GM13976 (cell line): ENCODE measurements at regions not wholly inside any gene's neighbourhood (a gene's known extent, or its start where the extent isn't known, plus 50 kb on each side); places are given as distances from the start of the nearest gene placed in this dataset.

ENCODE experiments used
- DNase-seq: peaks from one replicate; pipeline ENCODE4 v3.0.0; 2012; ENCODE audit warnings: low spot score
- in situ Hi-C: fragments of 300-500 bp; cut with MboI; formaldehyde crosslinking; loops from one replicate; pipeline ENCODE4 v1.12.0; 2022; ENCODE audit warnings: low sequenced_read_pairs, mixed read lengths, inconsistent platforms; ENCODE audit not compliant: unreplicated experiment
- TF ChIP-seq, protein P1 (sequence below): IDR thresholded peaks from 2 replicates; pipeline ENCODE4 v1.5.1; 2012; ENCODE audit warnings: borderline replicate concordance, mild to moderate bottlenecking; ENCODE audit not compliant: insufficient read depth; ENCODE audit errors: extremely low read depth, missing control alignments, control extremely low read depth

DNA sequence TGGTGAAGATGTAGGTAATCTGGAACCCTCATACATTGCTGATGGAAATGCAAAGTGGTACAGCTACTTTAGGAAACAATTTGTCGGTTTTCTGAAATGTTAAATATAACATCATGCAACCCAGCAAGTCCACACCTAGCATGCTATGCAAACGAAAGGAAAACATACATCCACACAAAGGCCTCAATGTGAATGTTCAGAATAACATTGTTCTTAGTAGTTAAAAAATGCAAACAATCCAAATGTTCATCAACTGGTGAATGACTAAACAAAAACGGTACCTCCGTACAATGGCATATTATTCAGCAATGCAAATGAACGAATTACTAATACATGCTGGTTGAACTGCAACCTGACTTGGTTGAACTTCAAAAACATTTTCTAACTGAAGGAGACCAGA lies 423.3 kb upstream of the THRB start:
- in situ Hi-C loops = no loop called here
- no peak for DNase-seq
- TF ChIP-seq, protein P1, sequence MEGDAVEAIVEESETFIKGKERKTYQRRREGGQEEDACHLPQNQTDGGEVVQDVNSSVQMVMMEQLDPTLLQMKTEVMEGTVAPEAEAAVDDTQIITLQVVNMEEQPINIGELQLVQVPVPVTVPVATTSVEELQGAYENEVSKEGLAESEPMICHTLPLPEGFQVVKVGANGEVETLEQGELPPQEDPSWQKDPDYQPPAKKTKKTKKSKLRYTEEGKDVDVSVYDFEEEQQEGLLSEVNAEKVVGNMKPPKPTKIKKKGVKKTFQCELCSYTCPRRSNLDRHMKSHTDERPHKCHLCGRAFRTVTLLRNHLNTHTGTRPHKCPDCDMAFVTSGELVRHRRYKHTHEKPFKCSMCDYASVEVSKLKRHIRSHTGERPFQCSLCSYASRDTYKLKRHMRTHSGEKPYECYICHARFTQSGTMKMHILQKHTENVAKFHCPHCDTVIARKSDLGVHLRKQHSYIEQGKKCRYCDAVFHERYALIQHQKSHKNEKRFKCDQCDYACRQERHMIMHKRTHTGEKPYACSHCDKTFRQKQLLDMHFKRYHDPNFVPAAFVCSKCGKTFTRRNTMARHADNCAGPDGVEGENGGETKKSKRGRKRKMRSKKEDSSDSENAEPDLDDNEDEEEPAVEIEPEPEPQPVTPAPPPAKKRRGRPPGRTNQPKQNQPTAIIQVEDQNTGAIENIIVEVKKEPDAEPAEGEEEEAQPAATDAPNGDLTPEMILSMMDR = no peak

DNA sequence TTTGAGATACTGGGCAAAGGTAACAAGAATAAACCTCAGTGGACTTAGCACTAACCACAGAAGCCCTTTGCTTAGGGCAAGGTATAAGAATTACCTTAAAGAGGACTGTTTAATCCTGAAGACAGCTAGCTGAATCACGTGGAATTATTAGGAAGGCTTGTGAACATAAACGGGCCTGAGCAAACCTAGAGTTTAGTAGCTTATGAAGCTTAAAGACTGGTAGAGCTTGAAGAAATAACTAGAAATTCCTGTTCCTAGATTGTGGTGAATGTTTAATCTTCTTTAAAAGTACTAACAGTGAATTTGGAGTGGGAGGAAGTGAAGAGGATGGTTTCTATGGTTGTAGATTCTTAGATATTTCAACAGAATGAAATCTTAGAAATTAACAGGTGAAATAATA lies 428.9 kb upstream of the THRB start:
- in situ Hi-C loops = no loop called here
- TF ChIP-seq, protein P1 = no peak
- no peak for DNase-seq

DNA sequence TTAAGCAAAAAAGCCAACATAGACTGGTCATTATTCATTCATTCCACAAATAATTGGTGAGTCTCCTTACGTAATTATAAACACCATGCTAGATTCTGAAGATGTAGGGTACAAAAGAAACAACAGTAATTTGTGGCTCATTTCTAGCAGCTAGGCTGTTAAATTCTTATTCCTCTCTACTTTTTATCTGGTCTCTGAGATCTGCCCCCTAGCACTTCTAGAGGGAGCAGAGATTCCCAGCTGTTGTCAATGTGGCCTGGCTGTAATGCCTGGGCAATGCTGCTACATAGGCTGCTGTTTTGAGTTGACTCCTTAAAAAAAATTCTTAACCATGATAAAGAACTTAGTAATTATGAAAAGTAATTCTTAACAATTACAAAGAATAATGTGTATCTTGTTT lies 434.9 kb upstream of the THRB start:
- TF ChIP-seq, protein P1 = no peak
- no peak for DNase-seq
- in situ Hi-C loops = no loop called here

DNA sequence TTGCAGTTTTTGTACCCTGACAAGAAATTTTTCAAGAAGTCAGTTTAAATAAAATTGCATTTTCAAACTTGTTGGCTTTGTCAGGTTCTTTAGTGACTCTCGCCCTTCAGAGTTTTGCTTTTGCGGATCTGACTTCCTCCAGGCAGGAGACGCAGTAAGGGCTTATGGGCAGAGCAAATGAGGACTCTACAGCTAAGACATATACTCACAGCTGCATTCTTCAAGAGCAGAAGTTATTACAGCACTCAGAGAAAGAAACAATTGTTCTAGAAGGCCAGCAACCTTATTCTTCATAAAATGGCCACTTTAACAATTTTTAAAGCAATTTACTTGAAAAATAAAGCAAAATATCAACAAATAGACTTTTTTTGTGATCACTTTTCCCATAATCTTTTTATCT lies 438.8 kb upstream of the THRB start:
- in situ Hi-C loops = no loop called here
- no peak for DNase-seq
- TF ChIP-seq, protein P1 = no peak

DNA sequence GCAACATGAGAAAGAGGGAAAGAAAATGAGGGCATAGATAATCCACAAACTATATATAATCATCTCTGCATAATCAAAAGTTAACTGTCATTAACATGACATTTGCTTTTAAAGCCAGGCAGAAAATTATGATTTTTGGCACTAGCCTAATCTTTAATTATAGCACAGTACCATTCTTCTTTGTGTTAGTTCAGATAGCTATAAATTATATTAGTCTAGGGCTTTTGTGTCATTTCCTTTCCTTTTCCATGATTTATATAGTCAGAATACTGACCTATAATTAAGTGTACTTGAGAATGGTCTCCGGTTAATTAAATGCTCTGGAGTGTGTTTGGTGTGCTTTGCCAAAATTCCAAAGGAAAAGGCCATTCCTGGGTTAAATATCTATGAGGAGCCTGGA lies 441.9 kb upstream of the THRB start:
- in situ Hi-C loops = no loop called here
- no peak for DNase-seq
- TF ChIP-seq, protein P1 = no peak

DNA sequence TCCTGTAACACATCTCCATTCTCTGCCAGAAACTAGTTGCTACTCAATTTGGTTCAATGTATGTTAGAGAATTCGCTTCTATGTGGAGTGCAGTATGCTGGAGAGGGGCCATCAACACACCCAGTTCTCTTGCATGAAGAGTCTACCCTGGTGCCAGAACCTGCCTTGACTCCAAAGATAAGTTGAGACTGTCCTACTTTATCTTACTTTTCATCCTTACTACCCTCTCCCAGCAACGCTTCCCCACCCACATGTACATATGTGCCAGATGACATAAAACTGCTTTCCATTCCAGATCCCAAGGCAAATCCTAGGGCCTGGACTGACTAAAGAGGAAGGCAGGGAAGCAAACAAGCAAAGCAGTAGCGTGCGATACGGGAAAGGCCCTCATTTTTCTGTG lies 442.6 kb upstream of the THRB start:
- in situ Hi-C loops = no loop called here
- DNase-seq = no peak
- TF ChIP-seq, protein P1 = no peak

DNA sequence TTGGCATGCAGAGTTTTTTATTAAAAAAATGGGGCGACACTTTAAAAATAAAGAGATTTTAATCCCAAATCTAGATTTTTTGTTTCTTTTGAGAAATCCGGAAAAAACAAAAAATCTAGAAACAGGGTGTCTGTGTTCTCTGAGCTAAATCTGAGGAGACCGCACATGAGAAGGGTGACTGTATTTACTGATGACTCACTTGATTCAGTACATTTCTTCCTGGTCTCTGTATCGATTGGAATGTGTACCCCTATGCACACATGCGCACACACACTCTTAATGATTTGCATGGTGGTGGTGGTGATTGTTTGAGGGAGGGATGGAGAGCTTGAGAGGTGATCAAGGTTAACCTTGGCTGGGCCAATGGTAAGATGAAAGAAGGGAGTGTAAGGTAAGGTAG lies 443.1 kb upstream of the THRB start:
- in situ Hi-C loops = no loop called here
- TF ChIP-seq, protein P1 = no peak
- no peak for DNase-seq
